Loucy (cell line): ENCODE measurements at regions not wholly inside any gene's neighbourhood (a gene's known extent, or its start where the extent isn't known, plus 50 kb on each side); places are given as distances from the start of the nearest gene placed in this dataset.

Experiments
- H2AFZ ChIP-seq: fragments of 200-600 bp; sonication (generic); 2 replicates; pipeline ENCODE4 v1.6.0; 2016; ENCODE audit warnings: antibody characterized with exemption, mild to moderate bottlenecking, low read length, moderate library complexity
- H3F3A ChIP-seq: fragments of 200-600 bp; 2 replicates; pipeline ENCODE4 v1.6.0; 2016; ENCODE audit warnings: antibody characterized with exemption, low read depth, mild to moderate bottlenecking
- H3K27me3 ChIP-seq: fragments of 200-600 bp; sonication (generic); 2 replicates; pipeline ENCODE4 v1.6.1; 2014; ENCODE audit warnings: low read length, mild to moderate bottlenecking; ENCODE audit not compliant: insufficient read depth, poor library complexity, severe bottlenecking
- H3K36me3 ChIP-seq: fragments of 200-600 bp; sonication (generic); 2 replicates; pipeline ENCODE4 v1.6.1; 2016; ENCODE audit warnings: low read length; ENCODE audit not compliant: insufficient read depth
- H3K4me1 ChIP-seq: fragments of 200-600 bp; sonication (generic); 2 replicates; pipeline ENCODE4 v1.5.1; 2014; ENCODE audit warnings: low read length, mild to moderate bottlenecking; ENCODE audit not compliant: insufficient read depth, poor library complexity, severe bottlenecking
- H3K4me2 ChIP-seq: fragments of 200-600 bp; sonication (generic); 2 replicates; pipeline ENCODE4 v1.6.0; 2014; ENCODE audit warnings: antibody characterized with exemption, low read length, low read depth, mild to moderate bottlenecking; ENCODE audit not compliant: poor library complexity, severe bottlenecking
- H3K4me3 ChIP-seq: fragments of 200-600 bp; sonication (generic); 2 replicates; pipeline ENCODE4 v1.5.1; 2014; ENCODE audit warnings: low read length, mild to moderate bottlenecking, mixed read lengths; ENCODE audit not compliant: poor library complexity, severe bottlenecking
- H3K79me2 ChIP-seq: fragments of 200-600 bp; sonication (generic); 2 replicates; pipeline ENCODE4 v1.6.1; 2014; ENCODE audit warnings: low read length; ENCODE audit not compliant: insufficient read depth
- H3K9ac ChIP-seq: fragments of 200-600 bp; sonication (generic); 2 replicates; pipeline ENCODE4 v1.6.0; 2014; ENCODE audit warnings: mild to moderate bottlenecking, low read depth, low read length, moderate library complexity; ENCODE audit not compliant: poor library complexity, severe bottlenecking
- H3K9me2 ChIP-seq: fragments of 200-600 bp; sonication (generic); replicated peaks from 2 replicates; pipeline ENCODE4 v1.6.1; 2016; ENCODE audit warnings: low read depth, low read length, mixed read lengths
- H3K9me3 ChIP-seq: fragments of 200-600 bp; sonication (generic); 2 replicates; pipeline ENCODE4 v1.6.1; 2014; ENCODE audit warnings: mild to moderate bottlenecking, antibody characterized with exemption, low read length, low read depth; ENCODE audit not compliant: insufficient read depth
- H4K20me1 ChIP-seq: fragments of 200-600 bp; sonication (generic); 2 replicates; pipeline ENCODE4 v1.6.0; 2014; ENCODE audit warnings: antibody characterized with exemption, low read length, mild to moderate bottlenecking; ENCODE audit not compliant: insufficient read depth, poor library complexity, severe bottlenecking
- CTCF ChIP-seq: fragments of 200-600 bp; sonication (generic); conservative IDR thresholded peaks from 2 replicates; pipeline ENCODE4 v1.5.1; 2014; ENCODE audit warnings: mild to moderate bottlenecking, antibody characterized with exemption, low read length
- EZH2phosphoT487 ChIP-seq: fragments of 200-600 bp; IDR thresholded peaks from 2 replicates; pipeline ENCODE4 v1.6.1; 2018; ENCODE audit warnings: antibody characterized with exemption, mild to moderate bottlenecking, moderate library complexity, borderline replicate concordance

- Histone ChIP-seq H2AFZ (peak overlapping the region; percentile 77), H3K36me3 (no peaks in the 10 kb centered on the region), H3F3A (no peaks in the 10 kb centered on the region), H3K4me1 (no peaks in the 10 kb centered on the region), H3K4me2 (peak overlapping the region; percentile 62), H3K9me3 (no peaks in the 10 kb centered on the region), H4K20me1 (no peaks in the 10 kb centered on the region), H3K27me3 (no peaks in the 10 kb centered on the region), H3K79me2 (no peaks in the 10 kb centered on the region), H3K4me3 (peak overlapping the region; percentile 67), H3K9ac (peak overlapping the region; percentile 39), H3K9me2 (no peaks in the 10 kb centered on the region)
- TF ChIP-seq EZH2phosphoT487, result no peak
- TF ChIP-seq CTCF, result no peak
Observed at GRCh38 chr12:116508145-116509121, 50.7 kb upstream of the MAP1LC3B2 start.
